Activated CD4-positive, alpha-beta T cell treated with anti-CD3 and anti-CD28 coated beads for 4 hours (primary cell): ENCODE measurements at regions not wholly inside any gene's neighbourhood (a gene's known extent, or its start where the extent isn't known, plus 50 kb on each side); places are given as distances from the start of the nearest gene placed in this dataset.

Experiments used
- DNase-seq, 2 donors: peaks; one replicate each; pipeline ENCODE4 v3.0.0-alpha.2; 2020

- no peak for DNase-seq
These were observed 215.3 kb upstream of the MEF2C start for GRCh38 chr5:89098199-89098756.

GRCh38 chr5:89097103-89097502 is 214.1 kb upstream of the MEF2C start:
- DNase-seq: no peak

DNA sequence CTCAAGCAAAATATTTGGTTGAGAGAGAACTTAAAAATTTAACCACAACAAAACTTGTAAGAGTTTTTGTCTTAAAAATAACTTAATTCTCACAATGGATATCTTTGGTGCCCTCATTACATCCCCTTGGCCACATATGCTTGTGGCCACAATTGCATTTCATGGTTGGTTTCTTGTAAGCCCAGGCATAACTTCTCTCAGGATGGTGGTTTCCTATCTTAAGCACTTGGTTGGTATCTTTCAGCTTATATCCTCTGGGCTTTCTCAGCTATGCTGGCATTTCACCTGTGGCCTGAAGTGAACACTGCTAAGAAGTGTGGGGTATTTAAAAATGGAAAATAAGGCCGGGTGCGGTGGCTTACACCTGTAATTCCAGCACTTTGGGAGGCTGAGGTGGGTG is 212.4 kb upstream of the MEF2C start:
- DNase-seq: no peak

DNA sequence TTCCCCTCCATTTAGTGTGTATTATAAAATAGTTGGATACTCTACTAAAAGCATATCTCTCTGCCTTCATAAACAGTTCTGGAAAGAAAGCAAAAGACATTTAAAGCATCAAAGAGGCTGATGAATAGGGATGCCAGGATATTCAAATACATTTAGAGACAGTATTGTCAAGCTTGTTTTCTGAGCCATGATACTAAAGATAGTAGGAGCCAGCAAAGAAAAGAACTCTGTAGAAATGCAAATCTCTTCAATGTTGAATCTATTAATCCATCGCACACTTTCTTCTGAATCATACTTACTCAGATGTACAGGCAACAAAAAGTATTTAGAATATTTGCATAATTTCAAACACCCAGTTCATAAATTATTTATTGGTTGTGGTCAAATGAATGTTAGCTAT is 207.1 kb upstream of the MEF2C start:
- DNase-seq: no peak

GRCh38 chr5:89087551-89088318 is 204.8 kb upstream of the MEF2C start:
- no peak for DNase-seq

GRCh38 chr5:89087128-89087527 is 204.1 kb upstream of the MEF2C start:
- DNase-seq: no peak

DNA sequence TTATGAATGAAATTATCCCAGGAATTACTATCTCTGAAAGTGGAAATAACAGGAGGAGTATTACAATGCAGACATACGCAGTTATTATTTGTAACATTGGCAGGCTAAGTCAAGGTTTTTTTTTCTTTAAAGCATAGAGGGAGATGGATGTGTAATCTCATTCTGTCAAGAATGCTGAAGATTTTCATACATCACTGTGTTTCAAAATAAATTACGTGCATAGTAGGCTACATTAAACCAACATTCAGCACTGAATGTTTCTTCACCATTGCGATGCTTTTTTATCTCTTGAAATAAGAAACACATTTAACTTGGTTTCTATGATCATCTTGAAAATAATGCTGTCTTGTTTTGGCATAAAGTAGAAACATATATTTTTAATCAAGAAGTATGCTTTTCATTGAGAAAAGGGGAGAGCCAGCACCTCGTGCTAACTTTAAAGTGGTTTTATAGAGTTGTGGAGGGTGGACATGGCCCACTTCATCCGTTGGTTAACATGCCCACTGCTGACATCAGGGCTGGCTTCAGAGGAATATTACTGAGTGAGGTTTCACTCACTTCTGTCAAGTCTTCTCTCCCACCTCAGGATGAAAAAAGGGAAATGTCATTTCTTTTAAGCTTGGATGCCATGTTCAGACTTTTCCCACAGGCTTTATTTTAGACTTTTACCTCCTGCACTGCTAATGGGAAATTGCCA is 203.6 kb upstream of the MEF2C start:
- DNase-seq: no peak

GRCh38 chr5:89083791-89084190 is 200.8 kb upstream of the MEF2C start:
- DNase-seq: no peak

- DNase-seq: no peak
These were observed 198.4 kb upstream of the MEF2C start for GRCh38 chr5:89081360-89081759.

- no peak for DNase-seq
These were observed 197.6 kb upstream of the MEF2C start for GRCh38 chr5:89080467-89081116.

DNA sequence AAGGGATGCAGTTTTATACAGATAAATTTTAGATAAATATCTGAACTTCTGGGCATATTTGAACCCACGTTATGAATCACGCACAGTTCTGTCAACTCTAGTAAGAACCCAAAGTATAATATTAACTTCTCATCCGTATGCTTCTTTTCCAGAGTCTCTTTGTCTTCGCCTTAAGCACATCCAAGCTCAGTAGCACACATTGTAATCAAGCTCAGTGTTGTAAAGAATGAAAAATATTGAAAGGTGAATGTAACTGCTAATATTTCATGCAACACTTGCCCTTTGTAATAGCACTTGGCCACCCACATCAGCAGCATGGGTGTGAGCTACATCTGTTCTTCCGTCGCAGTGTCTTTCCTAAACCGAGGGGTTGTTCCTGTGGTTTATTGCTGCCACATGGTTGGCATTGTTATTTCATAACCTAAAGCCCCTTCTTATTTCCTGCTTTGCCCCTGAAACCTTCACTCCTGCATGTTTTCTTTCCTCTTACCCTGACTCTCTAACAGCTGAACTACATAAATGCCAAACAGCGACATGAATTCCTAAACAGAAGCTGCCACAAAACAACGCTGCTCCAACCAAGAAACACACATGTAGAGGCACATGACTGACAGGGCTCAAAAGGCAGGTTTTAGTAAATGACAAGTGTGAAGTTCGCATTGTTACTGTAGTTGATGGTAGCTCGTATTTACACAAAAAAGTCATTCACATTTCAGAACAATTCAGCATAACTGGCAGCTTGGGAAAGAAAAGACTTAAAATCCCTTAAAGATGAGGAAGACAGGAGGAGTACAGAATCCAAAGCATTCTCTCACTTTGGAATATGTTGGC is 190.1 kb upstream of the MEF2C start:
- DNase-seq: no peak

- DNase-seq: no peak
These were observed 189.0 kb upstream of the MEF2C start for GRCh38 chr5:89071941-89072331.

DNA sequence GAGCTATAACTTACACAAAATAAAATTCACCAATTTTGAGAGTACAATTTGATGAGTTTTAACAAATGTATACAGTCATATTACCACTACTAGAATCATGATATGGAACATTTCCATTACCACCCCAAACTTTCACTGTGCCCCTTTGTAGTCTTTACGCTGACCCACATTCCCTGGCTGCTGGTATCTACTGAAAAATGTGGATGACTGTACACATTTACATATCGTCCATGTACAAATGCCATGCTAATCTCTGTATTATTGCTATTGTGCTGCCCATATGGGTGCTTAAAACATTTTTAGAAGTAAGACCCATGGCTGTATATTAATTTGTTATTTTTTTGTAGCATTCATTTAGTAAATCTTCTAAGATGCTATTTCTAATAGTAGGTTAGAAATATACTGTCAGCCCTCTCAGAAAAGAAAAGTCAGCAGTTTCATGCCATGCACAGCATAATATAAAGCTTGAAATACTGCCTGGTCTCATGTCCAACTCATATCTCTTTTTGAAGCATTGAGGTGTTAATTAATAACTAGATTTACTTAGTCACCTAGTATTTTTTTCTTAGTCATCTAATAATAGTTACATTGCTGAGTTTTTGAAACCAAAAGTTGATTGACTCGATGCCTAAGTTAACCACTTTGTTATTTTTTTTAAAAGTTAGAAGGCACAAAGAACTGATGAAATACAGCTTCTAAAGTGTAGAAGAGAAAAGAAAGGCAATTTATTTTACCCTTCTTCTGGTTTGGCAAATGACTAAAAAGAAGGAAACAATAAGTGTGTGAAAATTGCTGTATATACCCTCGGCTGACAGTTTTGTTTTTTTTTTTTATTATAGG is 188.3 kb upstream of the MEF2C start:
- no peak for DNase-seq

DNA sequence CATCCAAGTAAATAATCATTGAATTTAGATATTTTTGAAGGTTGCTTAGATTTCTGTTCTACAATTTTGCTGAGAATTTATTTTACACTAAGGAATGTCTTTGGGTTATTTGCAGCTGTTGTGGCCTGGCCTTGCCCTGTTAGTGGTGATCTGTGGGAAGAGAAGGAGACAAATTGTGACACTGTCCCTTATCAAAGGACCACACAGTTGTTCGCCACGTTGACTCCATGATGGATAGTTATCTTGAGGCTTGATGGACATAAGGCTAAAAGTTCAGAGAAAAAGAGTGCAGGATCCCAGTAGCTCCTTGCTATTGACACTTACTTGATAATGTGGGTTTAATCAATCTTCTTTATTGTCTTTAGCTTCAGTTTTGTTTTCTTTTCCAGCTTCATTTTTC is 186.6 kb upstream of the MEF2C start:
- DNase-seq: no peak

- DNase-seq: no peak
These were observed 184.4 kb upstream of the MEF2C start for GRCh38 chr5:89067362-89067761.

DNA sequence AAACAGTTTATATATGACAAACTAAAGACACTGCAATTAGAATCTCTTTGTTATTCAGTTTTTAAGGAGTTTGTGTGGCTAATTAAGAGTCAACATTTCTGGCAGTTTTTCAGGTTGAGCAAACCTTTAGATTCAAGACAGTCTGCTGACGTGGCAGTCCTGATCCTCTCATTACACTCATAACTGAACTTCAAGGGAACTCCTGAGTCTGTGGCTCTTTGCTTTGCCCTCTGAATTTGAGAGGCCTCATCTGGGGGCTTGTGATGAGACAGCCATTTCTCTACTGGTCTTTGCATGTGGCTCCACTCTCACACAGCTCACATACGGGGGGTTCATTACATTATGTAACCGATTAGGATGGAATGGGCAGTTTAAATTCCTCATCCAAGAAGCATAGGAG is 182.9 kb upstream of the MEF2C start:
- no peak for DNase-seq

- DNase-seq: no peak
These were observed 181.8 kb upstream of the MEF2C start for GRCh38 chr5:89064736-89065135.

DNA sequence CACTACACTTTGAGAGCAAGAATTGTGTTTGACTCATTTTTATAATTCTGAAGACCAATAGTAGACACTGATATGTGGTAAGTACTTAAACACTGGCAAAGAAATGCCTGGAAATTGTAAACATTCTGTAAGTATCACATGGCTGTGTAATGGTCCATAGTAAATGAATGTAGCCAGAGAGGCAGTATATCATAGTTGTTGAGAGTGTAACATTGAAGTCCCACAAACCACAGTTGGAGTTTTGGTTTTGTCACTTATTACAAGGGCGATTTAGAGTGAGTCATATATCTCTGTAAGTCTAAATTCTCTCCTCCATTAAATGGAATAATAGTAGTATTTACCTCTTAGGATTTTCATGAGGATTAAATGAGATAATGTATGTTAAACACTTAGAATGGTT is 181.1 kb upstream of the MEF2C start:
- DNase-seq: no peak

GRCh38 chr5:89060768-89061167 is 177.8 kb upstream of the MEF2C start:
- DNase-seq: no peak

DNA sequence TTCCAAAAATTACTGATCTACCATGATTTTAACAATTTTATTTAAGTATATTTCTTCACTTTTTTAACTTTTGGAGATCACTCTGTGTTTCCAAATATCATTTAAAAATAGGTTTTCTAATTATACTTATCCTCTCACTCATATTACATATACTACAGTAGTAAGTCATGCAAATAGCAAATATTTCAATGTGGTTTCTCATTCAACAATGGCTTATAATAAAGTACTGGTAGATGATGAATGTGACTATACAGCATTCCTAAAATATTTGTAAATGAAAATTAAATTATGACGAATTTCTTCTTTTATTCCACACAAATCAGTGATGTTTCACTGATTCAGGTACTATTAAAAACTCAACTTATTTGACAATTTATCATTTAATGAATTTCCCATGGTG is 176.3 kb upstream of the MEF2C start:
- no peak for DNase-seq

DNA sequence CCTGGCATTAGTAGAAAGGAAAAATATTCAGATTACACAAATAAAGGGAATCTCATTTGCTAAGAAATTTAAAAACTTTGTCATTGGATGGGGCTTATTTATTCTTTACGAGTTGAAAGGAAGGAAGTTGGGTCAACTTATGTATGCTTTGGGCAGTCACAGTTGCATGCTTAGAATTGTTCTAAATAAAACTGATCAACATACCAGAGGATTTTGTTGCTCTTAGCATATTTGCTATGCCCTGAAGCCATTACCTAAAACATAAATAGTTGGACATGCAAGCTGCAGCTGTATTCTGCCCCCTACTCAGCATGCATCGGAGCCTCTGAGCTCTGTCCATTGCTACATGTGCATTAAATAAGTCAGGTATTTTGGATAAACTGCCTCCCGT is 172.7 kb upstream of the MEF2C start:
- DNase-seq: no peak
